GM23338 (cell line): ENCODE measurements at regions not wholly inside any gene's neighbourhood (a gene's known extent, or its start where the extent isn't known, plus 50 kb on each side); places are given as distances from the start of the nearest gene placed in this dataset.

Experiments
- ATAC-seq: fragments of 200-7000 bp; cut with Tn5 transposase; 3 replicates; pipeline ENCODE4 v1.9.1; 2020
- DNase-seq: peaks from one replicate; pipeline ENCODE4 v3.0.0-alpha.2; 2015; ENCODE audit warnings: low spot score
- H2AFZ ChIP-seq: fragments of 200-600 bp; sonication (generic); 2 replicates; pipeline ENCODE4 v1.8.0; 2016; ENCODE audit warnings: antibody characterized with exemption, mild to moderate bottlenecking, moderate library complexity
- H3F3A ChIP-seq: fragments of 200-600 bp; sonication (generic); replicated peaks from 2 replicates; pipeline ENCODE4 v1.8.0; 2017; ENCODE audit warnings: antibody characterized with exemption, mixed run types, low read depth
- H3K27ac ChIP-seq: fragments of 200-600 bp; sonication (generic); 2 replicates; pipeline ENCODE4 v1.6.1; 2016; ENCODE audit warnings: low read depth
- H3K27me3 ChIP-seq: fragments of 200-600 bp; sonication (generic); 2 replicates; pipeline ENCODE4 v1.8.0; 2016; ENCODE audit warnings: mild to moderate bottlenecking, mixed run types, moderate library complexity; ENCODE audit not compliant: insufficient read depth
- H3K36me3 ChIP-seq: fragments of 200-600 bp; sonication (generic); 2 replicates; pipeline ENCODE4 v1.8.0; 2016; ENCODE audit warnings: mild to moderate bottlenecking; ENCODE audit not compliant: insufficient read depth
- H3K4me1 ChIP-seq: fragments of 200-600 bp; sonication (generic); 2 replicates; pipeline ENCODE4 v1.8.0; 2016; ENCODE audit warnings: mild to moderate bottlenecking, moderate library complexity; ENCODE audit not compliant: insufficient read depth
- H3K4me2 ChIP-seq: fragments of 200-600 bp; sonication (generic); 2 replicates; pipeline ENCODE4 v1.7.1; 2017; ENCODE audit warnings: mixed run types
- H3K4me3 ChIP-seq: fragments of 200-600 bp; sonication (generic); 2 replicates; pipeline ENCODE4 v1.6.1; 2016; ENCODE audit warnings: mixed run types
- H3K79me2 ChIP-seq: fragments of 200-600 bp; sonication (generic); replicated peaks from 2 replicates; pipeline ENCODE4 v1.8.0; 2017; ENCODE audit warnings: mild to moderate bottlenecking; ENCODE audit not compliant: insufficient read depth
- H3K9me2 ChIP-seq: fragments of 200-600 bp; sonication (generic); 2 replicates; pipeline ENCODE4 v1.8.0; 2017; ENCODE audit not compliant: insufficient read depth
- H4K20me1 ChIP-seq: fragments of 200-600 bp; sonication (generic); replicated peaks from 2 replicates; pipeline ENCODE4 v1.8.0; 2017; ENCODE audit warnings: mild to moderate bottlenecking; ENCODE audit not compliant: insufficient read depth
- H3K27ac Mint-ChIP-seq: 2 replicates; pipeline ENCODE4 v1.8.0; 2020; ENCODE audit warnings: inconsistent platforms, mild to moderate bottlenecking, moderate library complexity, mixed read lengths
- H3K27me3 Mint-ChIP-seq: 3 replicates; pipeline ENCODE4 v1.8.0; 2022; ENCODE audit warnings: low read depth, mild to moderate bottlenecking, moderate library complexity, mixed read lengths, inconsistent platforms; ENCODE audit not compliant: insufficient read depth, poor library complexity
- H3K36me3 Mint-ChIP-seq: 3 replicates; pipeline ENCODE4 v1.8.0; 2021; ENCODE audit warnings: low read depth, mild to moderate bottlenecking, inconsistent platforms, moderate library complexity, mixed read lengths
- H3K4me1 Mint-ChIP-seq: 3 replicates; pipeline ENCODE4 v1.8.0; 2020; ENCODE audit warnings: mild to moderate bottlenecking, inconsistent platforms, mixed read lengths
- H3K4me3 Mint-ChIP-seq: 3 replicates; pipeline ENCODE4 v1.8.0; 2021; ENCODE audit warnings: moderate library complexity, mild to moderate bottlenecking, inconsistent platforms, mixed read lengths
- H3K9me3 Mint-ChIP-seq: 3 replicates; pipeline ENCODE4 v1.8.0; 2020; ENCODE audit warnings: moderate library complexity, mild to moderate bottlenecking, inconsistent platforms, mixed read lengths
- ETS1 ChIP-seq: IDR thresholded peaks from 2 replicates; pipeline ENCODE4 v1.6.1; 2016; ENCODE audit warnings: antibody characterized with exemption
- EZH2 ChIP-seq: fragments of 200-600 bp; sonication (generic); IDR thresholded peaks from one replicate; pipeline ENCODE4 v1.8.0; 2017; ENCODE audit warnings: antibody characterized with exemption, mild to moderate bottlenecking, low read depth; ENCODE audit not compliant: unreplicated experiment
- NANOG ChIP-seq: IDR thresholded peaks from 2 replicates; pipeline ENCODE4 v1.6.1; 2016; ENCODE audit warnings: antibody characterized with exemption, borderline replicate concordance
- ZNF114 ChIP-seq: fragments of 250-450 bp; sonication (Bioruptor Pico); IDR thresholded peaks from 2 replicates; pipeline ENCODE4 v1.5.0; 2020; ENCODE audit warnings: mild to moderate bottlenecking, moderate library complexity
- ZNF331 ChIP-seq: fragments of 250-450 bp; sonication (Bioruptor Pico); IDR thresholded peaks from 2 replicates; pipeline ENCODE4 v1.5.0; 2020; ENCODE audit warnings: low read depth, mild to moderate bottlenecking, moderate library complexity
- TF ChIP-seq, protein P1 (sequence below), 2 experiments: fragments of 200-600 bp in 1 of 2; sonication (generic) in 1 of 2; conservative IDR thresholded peaks; 2 replicates each; pipeline versions ENCODE4 v1.5.1 to v1.6.1; 2016 to 2017; ENCODE audit warnings: antibody characterized with exemption in 2 of 2, low read depth in 2 of 2, mild to moderate bottlenecking in 2 of 2, moderate library complexity in 1 of 2
- TF ChIP-seq, protein P2 (sequence below): fragments of 250-450 bp; sonication (Bioruptor Pico); IDR thresholded peaks from 2 replicates; pipeline ENCODE4 v1.5.0; 2020; ENCODE audit warnings: mild to moderate bottlenecking, moderate library complexity

DNA sequence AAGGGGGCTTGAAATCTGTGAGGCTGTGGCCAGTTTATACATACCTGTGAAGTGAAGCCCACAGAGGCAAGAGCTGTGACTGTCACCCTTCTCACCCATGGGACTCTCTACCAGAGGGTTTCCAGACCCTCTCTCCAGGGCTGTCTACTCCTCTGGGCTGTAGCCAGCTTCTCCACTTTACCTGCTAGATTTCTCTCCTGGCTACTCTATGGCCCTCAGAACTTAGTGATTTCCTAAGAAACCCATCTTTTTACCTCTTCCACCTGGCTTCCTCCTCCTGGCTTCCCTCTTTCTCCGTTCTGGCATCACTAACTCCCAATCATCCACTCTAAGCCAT is 78.0 kb downstream of the SEC61B start:
- Histone ChIP-seq H4K20me1 (no peaks in the 10 kb centered on the region), H3K4me2 (no peak overlapping the region), H3K79me2 (no peaks in the 10 kb centered on the region), H3K9me2 (peaks cover 4% of the 10 kb centered on the region; the same call in 1 of the 2 replicates), H3K4me3 (no peak overlapping the region), H3K4me1 (peaks cover 18% of the 10 kb centered on the region), H3K36me3 (no peaks in the 10 kb centered on the region), H3K27ac (no peak overlapping the region), H2AFZ (no peak overlapping the region), H3F3A (no peaks in the 10 kb centered on the region), H3K27me3 (peaks cover 5% of the 10 kb centered on the region; the same call in 1 of the 2 replicates)
- no peak overlapping the region for H3K27ac Mint-ChIP-seq
- no peak overlapping the region for H3K4me3 Mint-ChIP-seq
- peaks cover 34% of the 10 kb centered on the region for H3K4me1 Mint-ChIP-seq
- H3K9me3 Mint-ChIP-seq, result no peaks in the 10 kb centered on the region
- H3K36me3 Mint-ChIP-seq, result no peaks in the 10 kb centered on the region
- DNase-seq (no peak), ATAC-seq (no peak)
- peaks cover 3% of the 10 kb centered on the region for H3K27me3 Mint-ChIP-seq
- TF ChIP-seq, protein P1, sequence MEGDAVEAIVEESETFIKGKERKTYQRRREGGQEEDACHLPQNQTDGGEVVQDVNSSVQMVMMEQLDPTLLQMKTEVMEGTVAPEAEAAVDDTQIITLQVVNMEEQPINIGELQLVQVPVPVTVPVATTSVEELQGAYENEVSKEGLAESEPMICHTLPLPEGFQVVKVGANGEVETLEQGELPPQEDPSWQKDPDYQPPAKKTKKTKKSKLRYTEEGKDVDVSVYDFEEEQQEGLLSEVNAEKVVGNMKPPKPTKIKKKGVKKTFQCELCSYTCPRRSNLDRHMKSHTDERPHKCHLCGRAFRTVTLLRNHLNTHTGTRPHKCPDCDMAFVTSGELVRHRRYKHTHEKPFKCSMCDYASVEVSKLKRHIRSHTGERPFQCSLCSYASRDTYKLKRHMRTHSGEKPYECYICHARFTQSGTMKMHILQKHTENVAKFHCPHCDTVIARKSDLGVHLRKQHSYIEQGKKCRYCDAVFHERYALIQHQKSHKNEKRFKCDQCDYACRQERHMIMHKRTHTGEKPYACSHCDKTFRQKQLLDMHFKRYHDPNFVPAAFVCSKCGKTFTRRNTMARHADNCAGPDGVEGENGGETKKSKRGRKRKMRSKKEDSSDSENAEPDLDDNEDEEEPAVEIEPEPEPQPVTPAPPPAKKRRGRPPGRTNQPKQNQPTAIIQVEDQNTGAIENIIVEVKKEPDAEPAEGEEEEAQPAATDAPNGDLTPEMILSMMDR (conservative IDR thresholded peaks at IDR 0.05; ENCODE audit: low read depth in 2 of 2), result no peak
- TF ChIP-seq, protein P2, sequence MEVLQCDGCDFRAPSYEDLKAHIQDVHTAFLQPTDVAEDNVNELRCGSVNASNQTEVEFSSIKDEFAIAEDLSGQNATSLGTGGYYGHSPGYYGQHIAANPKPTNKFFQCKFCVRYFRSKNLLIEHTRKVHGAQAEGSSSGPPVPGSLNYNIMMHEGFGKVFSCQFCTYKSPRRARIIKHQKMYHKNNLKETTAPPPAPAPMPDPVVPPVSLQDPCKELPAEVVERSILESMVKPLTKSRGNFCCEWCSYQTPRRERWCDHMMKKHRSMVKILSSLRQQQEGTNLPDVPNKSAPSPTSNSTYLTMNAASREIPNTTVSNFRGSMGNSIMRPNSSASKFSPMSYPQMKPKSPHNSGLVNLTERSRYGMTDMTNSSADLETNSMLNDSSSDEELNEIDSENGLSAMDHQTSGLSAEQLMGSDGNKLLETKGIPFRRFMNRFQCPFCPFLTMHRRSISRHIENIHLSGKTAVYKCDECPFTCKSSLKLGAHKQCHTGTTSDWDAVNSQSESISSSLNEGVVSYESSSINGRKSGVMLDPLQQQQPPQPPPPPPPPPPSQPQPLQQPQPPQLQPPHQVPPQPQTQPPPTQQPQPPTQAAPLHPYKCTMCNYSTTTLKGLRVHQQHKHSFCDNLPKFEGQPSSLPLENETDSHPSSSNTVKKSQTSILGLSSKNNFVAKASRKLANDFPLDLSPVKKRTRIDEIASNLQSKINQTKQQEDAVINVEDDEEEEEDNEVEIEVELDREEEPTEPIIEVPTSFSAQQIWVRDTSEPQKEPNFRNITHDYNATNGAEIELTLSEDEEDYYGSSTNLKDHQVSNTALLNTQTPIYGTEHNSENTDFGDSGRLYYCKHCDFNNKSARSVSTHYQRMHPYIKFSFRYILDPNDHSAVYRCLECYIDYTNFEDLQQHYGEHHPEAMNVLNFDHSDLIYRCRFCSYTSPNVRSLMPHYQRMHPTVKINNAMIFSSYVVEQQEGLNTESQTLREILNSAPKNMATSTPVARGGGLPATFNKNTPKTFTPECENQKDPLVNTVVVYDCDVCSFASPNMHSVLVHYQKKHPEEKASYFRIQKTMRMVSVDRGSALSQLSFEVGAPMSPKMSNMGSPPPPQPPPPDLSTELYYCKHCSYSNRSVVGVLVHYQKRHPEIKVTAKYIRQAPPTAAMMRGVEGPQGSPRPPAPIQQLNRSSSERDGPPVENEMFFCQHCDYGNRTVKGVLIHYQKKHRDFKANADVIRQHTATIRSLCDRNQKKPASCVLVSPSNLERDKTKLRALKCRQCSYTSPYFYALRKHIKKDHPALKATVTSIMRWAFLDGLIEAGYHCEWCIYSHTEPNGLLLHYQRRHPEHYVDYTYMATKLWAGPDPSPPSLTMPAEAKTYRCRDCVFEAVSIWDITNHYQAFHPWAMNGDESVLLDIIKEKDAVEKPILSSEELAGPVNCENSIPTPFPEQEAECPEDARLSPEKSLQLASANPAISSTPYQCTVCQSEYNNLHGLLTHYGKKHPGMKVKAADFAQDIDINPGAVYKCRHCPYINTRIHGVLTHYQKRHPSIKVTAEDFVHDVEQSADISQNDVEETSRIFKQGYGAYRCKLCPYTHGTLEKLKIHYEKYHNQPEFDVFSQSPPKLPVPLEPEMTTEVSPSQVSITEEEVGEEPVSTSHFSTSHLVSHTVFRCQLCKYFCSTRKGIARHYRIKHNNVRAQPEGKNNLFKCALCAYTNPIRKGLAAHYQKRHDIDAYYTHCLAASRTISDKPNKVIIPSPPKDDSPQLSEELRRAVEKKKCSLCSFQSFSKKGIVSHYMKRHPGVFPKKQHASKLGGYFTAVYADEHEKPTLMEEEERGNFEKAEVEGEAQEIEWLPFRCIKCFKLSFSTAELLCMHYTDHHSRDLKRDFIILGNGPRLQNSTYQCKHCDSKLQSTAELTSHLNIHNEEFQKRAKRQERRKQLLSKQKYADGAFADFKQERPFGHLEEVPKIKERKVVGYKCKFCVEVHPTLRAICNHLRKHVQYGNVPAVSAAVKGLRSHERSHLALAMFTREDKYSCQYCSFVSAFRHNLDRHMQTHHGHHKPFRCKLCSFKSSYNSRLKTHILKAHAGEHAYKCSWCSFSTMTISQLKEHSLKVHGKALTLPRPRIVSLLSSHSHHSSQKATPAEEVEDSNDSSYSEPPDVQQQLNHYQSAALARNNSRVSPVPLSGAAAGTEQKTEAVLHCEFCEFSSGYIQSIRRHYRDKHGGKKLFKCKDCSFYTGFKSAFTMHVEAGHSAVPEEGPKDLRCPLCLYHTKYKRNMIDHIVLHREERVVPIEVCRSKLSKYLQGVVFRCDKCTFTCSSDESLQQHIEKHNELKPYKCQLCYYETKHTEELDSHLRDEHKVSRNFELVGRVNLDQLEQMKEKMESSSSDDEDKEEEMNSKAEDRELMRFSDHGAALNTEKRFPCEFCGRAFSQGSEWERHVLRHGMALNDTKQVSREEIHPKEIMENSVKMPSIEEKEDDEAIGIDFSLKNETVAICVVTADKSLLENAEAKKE (CRISPR knock-in tag), result no peak
- TF ChIP-seq ZNF114 (CRISPR knock-in tag) (no peak), ZNF331 (CRISPR knock-in tag) (no peak)

DNA sequence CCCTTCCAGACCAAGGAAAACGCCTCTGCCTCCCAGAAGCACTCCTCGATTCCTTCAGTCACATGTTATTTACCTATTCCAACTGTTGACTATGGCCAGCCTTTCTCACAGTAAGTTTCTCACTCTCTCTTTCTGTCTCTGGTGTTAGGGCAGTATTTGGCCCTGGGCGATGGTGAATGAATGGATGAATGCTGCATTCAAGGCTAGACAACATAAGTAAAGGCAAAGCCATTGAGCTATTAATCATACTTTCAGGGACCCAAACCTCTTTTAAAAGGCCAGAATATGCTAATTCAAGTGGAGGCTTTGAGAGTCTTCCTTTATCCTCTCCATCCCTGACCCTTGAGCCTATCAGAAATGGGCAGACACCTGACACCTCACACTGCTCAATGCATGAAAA is 78.5 kb downstream of the SEC61B start:
- Mint-ChIP-seq H3K4me1 (peaks cover 34% of the 10 kb centered on the region), H3K27ac (no peak overlapping the region; the same call in 1 of the 2 replicates), H3K27me3 (peaks cover 3% of the 10 kb centered on the region), H3K9me3 (no peaks in the 10 kb centered on the region), H3K36me3 (no peaks in the 10 kb centered on the region), H3K4me3 (no peak overlapping the region)
- DNase-seq (no peak), ATAC-seq (no peak)
- Histone ChIP-seq H4K20me1 (no peaks in the 10 kb centered on the region), H3K4me3 (no peak overlapping the region), H3F3A (no peaks in the 10 kb centered on the region), H3K9me2 (peaks cover 4% of the 10 kb centered on the region; the same call in 1 of the 2 replicates), H2AFZ (no peak overlapping the region), H3K27me3 (peaks cover 5% of the 10 kb centered on the region; the same call in 1 of the 2 replicates), H3K27ac (no peak overlapping the region), H3K36me3 (no peaks in the 10 kb centered on the region), H3K79me2 (no peaks in the 10 kb centered on the region), H3K4me1 (peaks cover 17% of the 10 kb centered on the region), H3K4me2 (no peak overlapping the region)
- TF ChIP-seq NANOG, result no peak
- TF ChIP-seq ETS1, result no peak
- no peak for TF ChIP-seq EZH2
- TF ChIP-seq, protein P1 (conservative IDR thresholded peaks at IDR 0.05; ENCODE audit: low read depth in 2 of 2), result no peak
- no peak for TF ChIP-seq ZNF331 (CRISPR knock-in tag)
